Activated CD4-positive, CD25-positive, alpha-beta regulatory T cell treated with anti-CD3 and anti-CD28 coated beads, Interleukin-2, amount 50 U/mL, for 72 hours (primary cell): ENCODE measurements at regions not wholly inside any gene's neighbourhood (a gene's known extent, or its start where the extent isn't known, plus 50 kb on each side); places are given as distances from the start of the nearest gene placed in this dataset.

Experiments used
- DNase-seq: peaks from one replicate; pipeline ENCODE4 v3.0.0; 2021

DNA sequence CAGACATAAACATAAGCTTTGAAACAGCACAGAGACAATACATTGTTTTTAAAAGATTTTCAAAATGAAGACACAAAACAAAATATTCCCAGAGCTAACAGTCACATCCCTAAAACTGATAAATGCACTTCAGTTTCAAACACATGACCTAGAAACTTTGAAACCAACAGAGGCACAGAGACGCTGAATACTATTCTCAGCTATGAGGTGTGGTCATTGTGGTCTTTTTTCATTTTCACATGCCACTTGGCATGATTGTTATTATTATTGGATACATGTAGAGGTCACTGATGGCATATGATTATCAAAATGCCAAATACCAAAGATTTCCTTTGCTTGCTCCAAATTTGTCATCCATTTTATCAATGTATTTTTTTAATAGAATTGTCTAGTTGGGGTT lies 306.9 kb downstream of the QKI start:
- no peak for DNase-seq

DNA sequence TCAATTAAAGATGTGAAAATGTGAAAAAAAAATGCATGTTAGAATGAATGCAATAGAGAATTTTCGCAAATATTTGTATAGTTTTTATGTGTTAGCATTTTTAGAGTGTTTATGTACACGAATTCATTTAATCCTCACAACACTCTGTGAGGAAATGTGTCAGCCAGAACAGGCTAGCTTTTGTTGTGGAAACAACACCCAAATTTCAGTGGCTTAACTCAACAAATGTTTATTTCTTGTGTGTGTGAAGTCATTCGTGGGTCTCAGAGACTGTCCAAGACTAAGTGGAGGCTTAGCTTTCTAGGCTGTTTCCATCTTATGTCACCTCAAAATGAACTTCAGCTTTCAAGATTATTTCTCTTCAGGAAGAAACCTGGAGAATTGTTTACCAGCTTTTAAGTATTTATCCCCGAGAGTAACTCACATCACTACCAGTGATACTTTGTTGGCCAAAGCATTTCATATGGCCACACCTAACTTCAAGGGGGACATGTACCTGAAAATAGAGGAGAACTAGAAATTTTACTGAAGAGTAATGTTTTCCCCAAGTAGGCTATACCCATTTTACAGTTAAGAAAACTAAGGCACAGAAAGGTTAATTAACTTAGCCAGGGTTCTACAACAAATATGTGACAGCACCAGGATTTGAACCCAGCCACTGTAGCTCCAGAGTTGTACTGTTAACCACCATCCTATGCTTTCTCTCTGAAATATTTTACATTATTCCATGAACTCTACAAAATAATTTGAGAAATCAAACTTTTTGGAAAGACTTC lies 306.1 kb downstream of the QKI start:
- no peak for DNase-seq

DNA sequence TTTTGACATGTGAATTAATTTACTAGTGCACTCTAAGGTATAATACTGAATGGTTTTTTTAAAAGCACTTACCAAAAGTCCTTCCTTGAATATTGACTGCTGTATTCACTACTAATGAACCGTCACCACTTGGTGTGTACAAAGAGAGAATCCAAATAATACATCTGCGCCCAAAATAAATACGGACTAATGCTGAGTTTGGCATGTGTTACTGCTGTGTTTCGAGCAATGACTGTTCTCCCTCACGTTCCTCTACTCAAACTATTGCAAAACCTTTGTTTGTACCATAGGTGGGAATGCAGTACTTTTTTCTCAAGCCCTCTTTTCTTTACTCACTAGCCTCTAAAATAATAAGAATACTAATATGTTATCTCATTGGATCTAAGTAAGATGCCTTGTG lies 305.5 kb downstream of the QKI start:
- no peak for DNase-seq

DNA sequence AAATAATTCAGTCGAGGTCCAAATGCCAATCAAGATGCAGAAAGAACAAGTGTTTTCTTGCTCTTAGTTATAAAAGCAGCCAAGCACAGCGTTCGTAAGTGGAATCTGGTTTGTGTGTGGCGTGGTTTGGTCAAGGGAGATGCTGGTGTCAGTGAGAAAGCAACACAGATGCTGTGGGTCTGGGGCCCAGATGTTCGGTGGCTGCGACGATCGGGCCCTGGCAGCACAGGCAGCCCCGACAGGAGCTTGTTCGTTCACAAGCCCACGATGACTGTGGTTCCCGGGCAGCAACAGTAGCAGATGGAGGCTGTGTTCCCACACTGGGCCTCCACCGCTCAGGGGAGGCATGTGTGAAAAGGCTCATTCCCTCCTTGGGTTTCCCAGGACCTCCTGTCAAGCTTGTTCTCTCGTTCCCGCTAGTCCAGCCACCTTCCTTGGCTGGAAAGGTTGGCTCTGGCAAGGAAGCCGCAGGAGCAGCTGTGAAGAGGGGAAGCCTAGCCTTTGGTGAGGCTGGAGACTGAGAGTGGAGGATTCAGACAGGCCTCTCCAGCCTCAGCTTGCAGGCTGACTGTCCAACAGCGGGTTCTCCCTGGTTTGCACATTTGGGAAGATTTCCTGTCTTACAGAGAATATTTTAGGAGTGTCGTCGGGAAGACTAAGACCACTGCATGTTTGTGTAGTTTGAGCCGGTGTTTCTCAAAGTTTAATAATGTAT lies 304.7 kb downstream of the QKI start:
- no peak for DNase-seq

DNA sequence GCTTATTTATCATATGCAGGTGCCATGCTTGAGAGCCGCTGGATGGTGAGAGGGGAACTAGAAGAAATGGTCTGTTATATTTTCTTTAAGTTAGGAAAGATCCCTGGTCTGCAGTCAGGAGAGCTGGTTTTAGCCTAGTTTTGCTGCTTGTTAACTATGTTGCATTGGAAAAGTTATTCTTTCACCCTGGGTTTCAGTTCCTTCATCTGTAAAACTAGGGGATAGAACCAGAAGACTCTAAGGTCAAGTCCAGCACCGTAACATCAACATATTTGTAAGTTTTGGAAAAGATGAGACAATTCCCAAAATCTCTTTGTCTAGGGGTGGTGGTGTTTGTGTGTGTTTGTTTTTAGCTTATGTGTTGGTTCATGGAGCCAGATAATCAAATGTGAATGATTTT lies 304.0 kb downstream of the QKI start:
- no peak for DNase-seq

DNA sequence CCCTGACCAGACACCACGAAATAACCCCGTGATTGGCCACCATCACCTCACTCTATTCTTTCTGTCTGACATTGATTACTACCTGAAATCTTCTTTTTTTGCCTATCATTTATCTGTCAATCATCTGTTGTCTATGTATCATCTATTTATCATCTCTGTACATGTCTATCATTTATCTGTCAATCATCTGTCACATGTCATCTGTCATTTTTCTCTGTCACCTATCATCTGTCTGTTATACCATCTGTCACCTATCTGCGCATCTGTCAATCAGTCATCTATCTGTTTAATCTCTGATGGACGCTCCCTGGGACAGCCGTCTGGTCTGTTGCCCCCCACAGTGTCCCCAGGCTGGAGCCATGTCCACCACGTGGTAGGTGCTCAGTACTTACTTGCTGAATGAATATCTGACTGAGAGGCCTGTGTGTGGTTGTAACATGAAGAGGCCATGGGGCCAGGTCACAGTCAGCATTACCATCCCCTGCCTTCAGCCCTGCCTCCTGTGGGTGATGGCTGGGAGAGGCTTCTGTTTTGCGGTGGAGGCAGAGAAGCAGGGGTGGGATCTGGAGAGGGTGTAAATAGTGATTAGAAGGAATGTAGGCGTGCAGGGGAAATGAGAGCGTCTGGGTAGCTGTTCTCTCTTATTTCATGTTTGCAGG lies 302.7 kb downstream of the QKI start:
- no peak for DNase-seq

DNA sequence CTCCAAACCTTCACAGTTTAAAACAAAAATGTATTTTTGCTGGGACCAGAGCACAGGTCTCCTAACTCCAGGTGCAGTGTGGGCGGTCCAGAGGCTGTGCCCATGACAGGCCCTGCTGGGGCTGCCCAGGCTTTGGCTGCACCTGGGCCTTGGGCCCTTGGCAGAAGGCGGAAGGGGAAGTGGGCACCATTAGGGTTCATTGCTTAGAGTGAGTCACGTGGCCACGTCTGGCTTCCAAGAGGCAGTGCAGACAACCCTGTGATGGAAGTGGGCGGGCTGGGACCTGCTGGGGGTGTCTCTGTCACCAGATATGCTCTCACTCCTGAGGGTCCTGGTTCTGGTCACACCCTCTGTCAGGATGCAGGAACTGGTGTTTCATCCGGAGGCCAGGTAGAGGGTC lies 302.2 kb downstream of the QKI start:
- no peak for DNase-seq

DNA sequence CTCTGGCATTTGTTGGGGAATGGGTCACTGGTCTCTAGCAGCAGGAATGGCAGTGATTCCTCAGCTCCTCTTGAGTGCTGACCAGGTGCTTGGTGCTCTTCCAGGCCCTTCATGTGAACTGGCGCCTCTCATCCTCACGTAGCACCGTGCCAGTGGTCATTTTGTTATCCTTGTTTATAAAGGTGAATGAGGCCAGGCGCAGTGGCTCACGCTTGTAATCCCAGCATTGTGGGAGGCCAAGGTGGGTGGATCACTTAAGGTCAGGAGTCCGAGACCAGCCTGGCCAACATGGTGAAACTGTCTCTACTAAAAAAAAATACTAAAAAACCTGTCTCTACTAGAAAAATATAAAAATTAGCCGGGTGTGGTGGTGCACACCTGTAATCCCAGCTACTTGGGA lies 301.3 kb downstream of the QKI start:
- no peak for DNase-seq

DNA sequence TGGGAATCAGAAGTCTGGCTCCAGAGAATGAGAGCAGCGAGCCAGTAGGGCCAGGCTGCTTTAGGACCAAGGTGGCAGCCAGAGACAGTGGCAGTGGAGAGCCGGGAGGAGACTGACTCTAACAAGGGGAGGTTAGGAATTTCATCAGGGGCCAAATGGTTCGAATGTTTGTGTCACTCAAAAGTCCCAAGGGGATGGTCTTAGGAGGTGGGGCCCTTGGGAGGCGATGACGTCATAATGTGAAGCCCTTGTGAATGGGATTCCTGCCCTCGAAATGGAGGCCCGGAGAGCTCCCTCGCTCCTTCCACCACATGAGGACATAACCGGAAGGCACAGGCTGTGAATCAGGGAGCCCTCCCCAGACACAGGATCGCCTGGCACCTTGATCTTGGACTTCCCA lies 299.7 kb downstream of the QKI start:
- no peak for DNase-seq

DNA sequence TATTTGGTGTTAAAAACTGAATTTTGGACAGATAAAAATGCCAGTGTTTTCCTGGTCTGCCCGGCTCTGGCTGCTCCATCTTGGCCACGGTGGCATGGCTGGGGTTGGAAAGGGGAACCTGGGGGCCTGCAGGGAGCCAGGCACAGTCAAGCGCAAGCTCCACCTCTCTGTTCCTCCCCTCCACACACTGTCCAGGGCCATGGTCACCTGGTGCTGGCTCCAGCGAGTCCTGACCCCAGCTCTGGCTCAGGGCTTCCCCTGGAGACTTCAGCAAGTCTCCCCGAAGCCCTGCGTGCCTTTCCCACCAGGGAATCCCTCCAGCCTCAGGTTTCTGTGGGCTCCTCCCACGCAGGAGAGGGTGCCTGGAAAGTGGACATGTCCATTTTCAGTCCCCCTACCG lies 298.5 kb downstream of the QKI start:
- DNase-seq = no peak

DNA sequence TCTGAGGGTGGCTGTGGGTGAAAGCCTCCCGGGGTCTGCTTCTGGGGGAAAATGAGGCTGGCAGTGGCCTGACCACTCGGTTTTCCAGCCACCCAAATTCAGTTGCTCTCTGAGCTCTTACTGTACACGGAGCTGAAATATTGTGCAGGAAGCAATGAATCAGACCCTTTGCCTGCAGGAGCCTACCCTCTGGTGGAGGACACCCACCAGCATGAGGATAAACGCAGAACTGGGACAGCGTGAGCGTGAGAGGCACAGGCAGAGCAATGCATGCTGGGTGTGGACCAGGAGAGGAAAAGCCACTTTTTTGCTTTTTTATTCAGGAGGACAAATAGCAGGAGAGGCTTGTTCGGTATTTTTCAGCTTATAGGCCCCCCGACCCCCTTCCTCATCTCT lies 298.0 kb downstream of the QKI start:
- DNase-seq = no peak

DNA sequence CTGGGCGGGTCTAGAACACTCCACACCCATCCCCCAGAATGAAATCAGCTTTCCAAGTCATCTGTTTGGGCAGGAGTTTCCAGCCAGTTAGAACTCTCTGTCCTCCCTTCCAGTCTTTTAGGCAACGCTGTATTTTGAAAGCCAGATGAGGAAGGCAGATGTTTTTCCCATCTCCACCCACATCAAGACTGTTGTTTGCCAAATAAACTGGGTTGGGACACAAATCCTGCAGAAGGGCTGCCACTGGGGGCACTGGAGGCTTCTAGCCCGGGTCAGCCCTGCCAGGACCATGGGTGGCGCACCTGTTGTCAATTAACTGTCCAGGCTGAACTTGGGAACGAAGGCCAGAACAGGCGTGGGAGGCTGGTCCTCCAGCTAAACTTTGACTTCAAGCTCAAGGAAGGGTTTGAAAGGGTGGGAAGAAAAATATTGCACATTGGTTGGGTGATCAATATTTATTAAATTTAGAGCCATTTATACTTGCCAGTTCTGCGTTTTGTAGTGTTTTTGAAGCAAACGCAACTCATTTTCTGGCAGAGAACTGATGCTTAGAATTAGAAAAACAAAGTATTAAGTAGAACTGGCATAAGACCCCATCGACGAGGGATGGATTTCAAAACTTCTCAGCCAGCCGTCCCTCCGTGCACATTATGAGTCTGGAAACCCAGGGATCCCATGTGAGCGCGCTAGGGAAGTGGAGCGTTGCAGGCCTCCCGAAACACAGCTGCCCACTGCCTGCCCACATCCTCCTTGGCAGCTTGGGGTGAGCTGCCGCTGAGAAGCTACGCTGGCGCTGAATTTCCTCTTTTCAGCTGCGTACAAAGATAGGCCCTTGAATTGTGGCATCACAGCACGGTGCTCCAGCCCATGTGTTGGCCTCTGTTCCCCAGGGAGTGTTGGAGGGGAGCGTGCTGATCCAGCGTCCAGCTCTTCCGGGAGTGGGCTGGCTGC lies 297.4 kb downstream of the QKI start:
- DNase-seq = no peak

DNA sequence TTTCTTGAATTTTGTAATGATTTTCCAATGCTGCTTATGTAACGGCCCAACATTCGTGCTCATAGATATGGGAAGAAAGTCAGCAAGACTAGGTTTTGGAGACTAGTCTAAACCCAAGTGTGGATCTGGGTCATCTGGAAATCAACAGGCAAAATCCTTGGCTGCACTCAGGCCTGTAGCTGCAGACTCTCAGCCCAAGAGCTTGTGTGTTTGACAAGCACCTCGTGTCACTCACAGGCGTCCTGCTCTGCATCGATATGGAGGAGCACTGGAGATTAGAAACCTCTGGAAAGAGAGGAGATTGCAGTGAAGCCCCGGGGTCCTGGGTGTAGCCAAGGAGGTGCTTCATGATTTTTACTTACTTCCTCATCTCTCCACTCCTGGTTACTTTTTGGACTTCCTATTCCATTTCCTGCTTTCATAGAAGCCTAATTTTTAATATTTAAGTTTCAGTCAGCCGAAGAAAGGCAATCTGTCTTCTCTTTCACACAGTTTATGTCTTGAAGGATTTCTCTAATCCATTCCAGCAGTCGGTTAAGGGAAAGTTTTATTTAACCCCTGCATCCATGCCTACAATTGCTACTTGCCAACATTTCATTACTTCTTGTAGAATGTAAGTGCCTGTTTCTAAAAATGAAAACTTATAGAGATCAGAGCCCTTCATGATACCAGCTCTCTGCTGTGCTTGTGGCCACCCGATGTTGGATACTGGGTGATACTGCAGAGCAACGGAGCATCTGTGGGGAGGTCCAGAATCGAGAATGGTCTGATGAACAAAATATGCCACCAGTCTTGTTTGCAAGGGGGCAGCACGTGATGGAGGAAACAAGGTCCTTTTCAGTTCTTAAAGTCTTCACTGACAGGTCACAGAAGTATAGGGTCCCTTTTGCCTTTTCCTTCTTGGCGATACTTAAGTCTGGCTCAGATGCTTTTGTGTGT lies 296.3 kb downstream of the QKI start:
- no peak for DNase-seq

DNA sequence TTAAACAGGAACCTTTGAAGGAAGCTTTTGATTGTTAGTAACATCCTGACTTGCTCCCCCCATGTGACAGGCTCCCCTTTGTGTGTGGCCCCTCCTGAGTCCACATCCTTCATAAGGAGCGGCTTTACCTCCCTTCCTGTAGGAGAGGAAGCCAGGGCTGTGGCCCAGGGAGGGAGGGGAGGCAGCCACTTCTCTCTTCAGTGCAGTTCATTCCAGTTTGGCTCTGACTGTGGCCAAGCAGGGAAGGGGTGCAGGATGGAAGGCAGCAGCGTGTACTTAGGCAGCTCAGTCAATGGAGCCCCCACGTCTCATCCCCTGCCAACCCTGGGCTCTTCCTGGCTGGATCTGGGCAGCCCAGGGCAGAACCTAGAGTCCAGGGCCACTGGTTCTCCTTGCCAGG lies 295.2 kb downstream of the QKI start:
- DNase-seq = no peak

DNA sequence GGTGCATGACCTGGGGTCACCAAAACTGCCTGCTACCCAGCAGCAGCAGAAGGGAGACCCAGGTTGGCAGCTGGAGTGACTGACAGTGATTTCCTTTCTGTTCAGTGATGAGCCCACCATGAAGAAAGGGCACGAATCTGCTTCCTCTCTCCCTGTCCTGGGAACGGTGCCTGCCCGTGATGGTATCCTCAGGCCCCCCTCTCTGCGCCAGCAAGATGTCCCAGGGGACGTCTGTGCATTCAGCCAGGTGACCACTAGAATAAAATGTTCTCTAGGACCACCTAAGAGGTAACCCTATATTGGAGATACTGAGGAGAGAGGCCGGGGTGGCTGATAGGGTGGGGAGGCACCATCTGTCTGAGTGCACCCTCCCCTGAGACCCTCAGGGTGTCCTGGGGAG lies 294.7 kb downstream of the QKI start:
- no peak for DNase-seq

DNA sequence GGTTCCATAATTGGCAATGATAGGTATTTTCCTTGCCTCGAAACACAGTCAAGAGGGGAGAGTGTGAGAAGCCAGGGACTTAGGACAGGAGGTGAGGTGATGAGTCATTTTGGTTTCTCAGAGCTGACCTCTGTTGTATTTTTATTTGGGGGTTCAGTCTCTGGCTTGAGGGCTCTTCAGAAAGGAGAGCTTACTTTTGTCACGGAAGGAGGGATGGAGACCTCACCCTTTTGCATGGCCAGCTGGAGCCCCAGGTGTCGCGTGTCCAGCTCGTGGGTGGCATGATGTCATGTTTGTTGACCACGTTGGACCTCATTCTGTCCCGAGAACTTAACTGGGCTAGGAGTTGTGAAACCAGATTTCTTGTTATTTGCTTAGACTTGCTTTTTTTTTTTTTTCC lies 293.9 kb downstream of the QKI start:
- DNase-seq = no peak

DNA sequence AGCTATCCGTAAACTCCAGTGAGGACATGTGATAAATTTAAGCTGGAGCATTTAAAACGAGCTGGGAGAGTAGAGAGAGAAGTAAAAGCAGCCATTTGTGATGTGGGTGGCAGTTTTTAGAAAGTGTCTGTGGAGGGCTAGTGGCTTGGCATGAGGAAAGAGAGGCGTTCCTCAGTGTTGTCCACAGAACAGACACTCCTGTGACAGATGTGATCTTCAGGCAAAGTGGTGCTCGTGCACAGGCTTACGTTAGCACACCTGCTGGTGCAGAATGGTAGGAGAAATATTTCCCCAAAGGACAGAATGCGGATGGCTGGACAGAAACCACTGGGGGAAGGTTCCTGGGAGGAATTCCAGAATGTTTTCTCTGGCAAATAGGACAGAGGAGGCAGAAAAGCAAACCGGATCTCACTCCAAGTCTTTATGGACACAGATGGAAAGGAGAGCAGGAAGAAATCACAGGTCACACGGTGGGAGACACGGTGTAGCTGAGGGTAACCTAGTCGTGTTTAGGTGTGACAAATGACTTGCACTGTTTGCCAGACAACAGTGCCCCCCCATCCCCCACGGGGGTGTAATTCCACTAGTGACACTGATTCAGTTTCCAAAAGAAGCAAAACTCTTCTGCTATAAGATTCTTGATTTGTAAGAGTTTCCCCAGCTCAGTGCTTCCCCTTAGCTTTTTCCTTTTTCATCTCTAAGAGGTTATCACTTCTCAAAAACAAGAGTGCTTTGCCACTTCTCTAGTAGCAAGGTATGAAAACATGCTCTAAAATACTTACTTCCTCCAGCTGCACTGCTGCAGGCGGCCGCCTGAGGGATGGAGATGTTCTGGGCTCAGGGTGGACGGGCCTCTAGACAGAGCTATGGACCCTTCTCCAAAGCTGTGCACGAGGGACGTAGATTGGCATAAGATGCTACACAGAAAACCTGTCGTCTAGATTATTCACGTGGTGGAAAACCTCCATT lies 293.2 kb downstream of the QKI start:
- no peak for DNase-seq

DNA sequence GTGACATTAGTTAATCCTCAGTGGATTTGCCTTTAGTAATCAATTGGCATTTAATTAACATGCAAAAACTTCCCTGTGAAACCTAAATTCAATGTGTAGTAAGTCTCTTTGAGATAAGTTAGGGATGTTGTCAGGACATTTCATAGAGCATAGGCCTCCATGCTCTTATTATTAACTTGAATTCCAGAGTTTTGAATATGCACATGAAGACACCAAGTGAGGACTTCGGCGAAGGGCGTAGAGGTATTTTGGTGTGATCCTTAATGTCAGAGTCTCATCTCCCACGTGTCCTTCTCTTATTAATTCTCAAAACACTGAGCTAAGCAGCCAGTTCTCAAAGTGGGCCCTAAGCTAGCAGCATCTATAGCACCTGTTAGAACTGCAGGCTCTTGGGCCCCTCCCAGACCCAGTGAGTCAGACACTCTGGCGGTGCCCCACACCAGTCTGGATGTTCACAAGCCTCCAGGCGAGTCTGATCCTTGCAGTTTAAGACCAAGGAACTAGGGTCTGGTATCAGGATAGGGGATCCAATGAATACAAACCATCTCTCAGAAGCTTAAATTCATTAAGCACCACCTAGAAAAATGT lies 292.1 kb downstream of the QKI start:
- no peak for DNase-seq

DNA sequence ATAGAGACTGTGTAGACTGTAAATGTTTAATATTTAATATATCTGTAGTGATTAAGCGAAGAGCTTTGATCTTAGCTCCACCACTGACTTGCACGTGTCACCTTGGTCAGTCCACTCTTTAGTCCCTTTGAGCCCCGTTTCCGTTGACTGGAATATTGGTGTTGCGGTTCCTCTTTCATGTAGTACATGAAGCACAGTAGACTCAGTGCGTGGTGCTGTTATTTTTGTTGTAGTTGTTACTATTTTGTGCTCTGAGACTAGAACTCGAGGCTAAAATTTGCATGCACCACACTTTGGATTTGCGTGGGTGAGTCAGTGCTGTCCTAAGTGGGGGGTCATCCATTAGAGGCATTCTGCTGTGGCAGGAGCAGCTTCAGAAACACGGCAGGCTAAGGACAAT lies 291.4 kb downstream of the QKI start:
- DNase-seq = no peak

DNA sequence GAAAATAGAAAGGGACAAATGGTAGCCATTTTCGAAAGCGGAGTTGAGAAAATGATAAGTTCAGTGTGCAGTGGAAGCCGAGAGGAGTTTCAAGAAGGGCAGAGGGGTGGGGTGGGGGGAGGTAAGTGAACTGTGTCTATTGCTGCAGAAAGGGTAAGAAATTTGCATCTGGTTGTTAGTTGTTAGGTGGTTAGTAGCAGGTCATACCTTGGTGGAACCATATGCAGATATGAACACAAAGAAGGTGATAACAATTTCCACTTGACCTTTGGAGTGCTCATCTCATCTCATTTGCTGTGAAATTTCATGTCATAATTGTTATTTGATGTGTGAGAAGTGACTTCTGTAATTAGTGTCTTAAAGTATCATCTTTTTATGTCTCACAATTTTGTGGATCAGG lies 288.2 kb downstream of the QKI start:
- DNase-seq = no peak
